Nephron progenitor cell (in vitro differentiated cells): ENCODE measurements at regions not wholly inside any gene's neighbourhood (a gene's known extent, or its start where the extent isn't known, plus 50 kb on each side); places are given as distances from the start of the nearest gene placed in this dataset.

Experiments
- DNase-seq: peaks from one replicate; pipeline ENCODE4 v3.0.0; 2021
- H3K27ac Mint-ChIP-seq: 2 replicates; pipeline ENCODE4 v1.8.0; 2021; ENCODE audit warnings: mild to moderate bottlenecking, moderate library complexity, mixed read lengths
- H3K27me3 Mint-ChIP-seq: 2 replicates; pipeline ENCODE4 v1.8.0; 2021; ENCODE audit warnings: mild to moderate bottlenecking, low read depth, mixed read lengths; ENCODE audit not compliant: poor library complexity
- H3K36me3 Mint-ChIP-seq: 2 replicates; pipeline ENCODE4 v1.8.0; 2021; ENCODE audit warnings: low read depth, mixed read lengths
- H3K4me1 Mint-ChIP-seq: 2 replicates; pipeline ENCODE4 v1.8.0; 2021; ENCODE audit warnings: mixed read lengths
- H3K4me3 Mint-ChIP-seq: 2 replicates; pipeline ENCODE4 v1.8.0; 2021; ENCODE audit warnings: mild to moderate bottlenecking, moderate library complexity, mixed read lengths
- H3K9me3 Mint-ChIP-seq: 2 replicates; pipeline ENCODE4 v1.8.0; 2021; ENCODE audit warnings: mild to moderate bottlenecking, moderate library complexity, mixed read lengths
- CTCF ChIP-seq: fragments of 200-600 bp; sonication (generic); IDR thresholded peaks from 2 replicates; pipeline ENCODE4 v1.5.0; 2021; ENCODE audit warnings: antibody characterized with exemption

GRCh38 chr21:35294231-35294898, 245.3 kb upstream of the RUNX1 start:
- DNase-seq: no peak
- H3K27ac Mint-ChIP-seq: no peak overlapping the region

GRCh38 chr21:35291973-35292627, 243.0 kb upstream of the RUNX1 start:
- peaks cover 15% of the 10 kb centered on the region for H3K9me3 Mint-ChIP-seq

More at GRCh38 chr21:35294231-35294898, 245.3 kb upstream of the RUNX1 start:
- peaks cover 2% of the 10 kb centered on the region for H3K27me3 Mint-ChIP-seq
- H3K4me3 Mint-ChIP-seq: no peak overlapping the region
- H3K4me1 Mint-ChIP-seq: peaks cover 13% of the 10 kb centered on the region
- no peaks in the 10 kb centered on the region for H3K36me3 Mint-ChIP-seq
- TF ChIP-seq CTCF: no peak
- no peaks in the 10 kb centered on the region for H3K9me3 Mint-ChIP-seq

GRCh38 chr21:35291034-35291433, 241.9 kb upstream of the RUNX1 start:
- no peaks in the 10 kb centered on the region for H3K36me3 Mint-ChIP-seq
- no peak for TF ChIP-seq CTCF

More at GRCh38 chr21:35291973-35292627, 243.0 kb upstream of the RUNX1 start:
- no peaks in the 10 kb centered on the region for H3K36me3 Mint-ChIP-seq
- H3K4me1 Mint-ChIP-seq: peaks cover 13% of the 10 kb centered on the region
- TF ChIP-seq CTCF: no peak
- no peak overlapping the region for H3K4me3 Mint-ChIP-seq
- no peak overlapping the region for H3K27ac Mint-ChIP-seq
- H3K27me3 Mint-ChIP-seq: peaks cover 2% of the 10 kb centered on the region
- DNase-seq: no peak

GRCh38 chr21:35288238-35288637, 239.1 kb upstream of the RUNX1 start:
- no peaks in the 10 kb centered on the region for H3K36me3 Mint-ChIP-seq
- peaks cover 25% of the 10 kb centered on the region for H3K9me3 Mint-ChIP-seq
- no peaks in the 10 kb centered on the region for H3K4me1 Mint-ChIP-seq
- H3K27me3 Mint-ChIP-seq: no peaks in the 10 kb centered on the region
- H3K4me3 Mint-ChIP-seq: no peak overlapping the region
- H3K27ac Mint-ChIP-seq: no peak overlapping the region
- TF ChIP-seq CTCF: no peak
- no peak for DNase-seq

More at GRCh38 chr21:35291034-35291433, 241.9 kb upstream of the RUNX1 start:
- no peak for DNase-seq
- Mint-ChIP-seq H3K4me3 (no peak overlapping the region), H3K9me3 (peaks cover 25% of the 10 kb centered on the region), H3K4me1 (peaks cover 13% of the 10 kb centered on the region), H3K27me3 (no peaks in the 10 kb centered on the region), H3K27ac (no peak overlapping the region)

GRCh38 chr21:35284199-35284598, 235.1 kb upstream of the RUNX1 start:
- TF ChIP-seq CTCF: no peak
- DNase-seq: no peak
- Mint-ChIP-seq H3K4me1 (no peaks in the 10 kb centered on the region), H3K27ac (no peak overlapping the region), H3K4me3 (no peak overlapping the region), H3K9me3 (peaks cover 30% of the 10 kb centered on the region), H3K27me3 (peaks cover 4% of the 10 kb centered on the region), H3K36me3 (no peaks in the 10 kb centered on the region)

- no peak for TF ChIP-seq CTCF
- no peak for DNase-seq
- Mint-ChIP-seq H3K27ac (no peak overlapping the region), H3K9me3 (peaks cover 23% of the 10 kb centered on the region), H3K27me3 (peaks cover 4% of the 10 kb centered on the region), H3K4me3 (no peak overlapping the region), H3K36me3 (no peaks in the 10 kb centered on the region), H3K4me1 (no peaks in the 10 kb centered on the region)
These were observed 233.8 kb upstream of the RUNX1 start for GRCh38 chr21:35282944-35283343.
